ENCODE measurements at regions not wholly inside any gene's neighbourhood (a gene's known extent, or its start where the extent isn't known, plus 50 kb on each side); places are given as distances from the start of the nearest gene placed in this dataset.
A peak's percentile ranks its signal among the peaks of the same experiment; 100 is the strongest.

DNA sequence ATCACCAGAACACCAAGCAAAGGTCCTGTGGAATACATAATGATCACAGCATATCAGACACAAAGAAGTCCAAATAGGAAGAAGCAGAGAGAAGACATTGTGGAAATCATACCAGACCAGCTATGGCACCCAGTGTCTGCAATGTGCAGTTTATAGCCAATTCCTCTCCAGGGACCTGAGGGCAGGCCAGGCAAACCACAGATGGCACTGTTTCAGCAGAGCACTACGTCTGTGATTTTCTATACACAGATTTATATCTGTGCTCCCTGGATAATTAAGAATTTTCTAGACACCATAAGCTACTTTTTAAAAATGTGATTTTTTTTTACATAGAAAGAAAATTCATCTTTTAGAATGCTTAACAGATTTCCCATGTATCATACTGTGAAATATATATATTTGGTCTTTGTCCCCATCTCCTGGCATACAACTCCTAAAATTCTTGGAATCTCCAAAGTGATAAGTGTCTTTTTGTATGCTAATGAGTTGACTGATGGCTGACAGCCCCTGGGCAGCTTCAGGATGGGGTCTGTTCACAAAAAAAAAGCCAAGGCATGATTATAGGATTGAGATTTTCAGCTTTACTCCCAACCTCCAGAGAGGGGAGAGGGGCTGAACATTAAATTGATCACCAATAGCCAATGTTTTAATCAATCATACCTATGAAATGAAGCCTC is 498.1 kb downstream of the SIPA1L2 start:
- H3K9ac ChIP-seq (ENCODE audit: control insufficient read depth, extremely low read depth, insufficient read depth, low read length), result no peak overlapping the region
- DNase-seq (ENCODE audit: low read depth, low spot score) (no peak), FAIRE-seq (no peak)
- dilution Hi-C loops (cut with MboI; ENCODE audit: extremely low pct_ligation_motif_present, low sequenced_read_pairs), result no loop called here
- peaks cover 18% of the 10 kb centered on the region for H3K4me1 ChIP-seq (ENCODE audit: control insufficient read depth, extremely low read depth, insufficient read depth, low read length)
- no peaks in the 10 kb centered on the region for H3K36me3 ChIP-seq (ENCODE audit: control insufficient read depth in 2 of 2, extremely low read depth in 1 of 2, insufficient read depth in 2 of 2, low read length in 2 of 2)
- H3K4me2 ChIP-seq (ENCODE audit: control insufficient read depth, extremely low read depth, insufficient read depth, low read depth, low read length), result no peak overlapping the region
- no peak overlapping the region for H2AFZ ChIP-seq (ENCODE audit: control insufficient read depth, low read length)
- TF ChIP-seq, protein P1, sequence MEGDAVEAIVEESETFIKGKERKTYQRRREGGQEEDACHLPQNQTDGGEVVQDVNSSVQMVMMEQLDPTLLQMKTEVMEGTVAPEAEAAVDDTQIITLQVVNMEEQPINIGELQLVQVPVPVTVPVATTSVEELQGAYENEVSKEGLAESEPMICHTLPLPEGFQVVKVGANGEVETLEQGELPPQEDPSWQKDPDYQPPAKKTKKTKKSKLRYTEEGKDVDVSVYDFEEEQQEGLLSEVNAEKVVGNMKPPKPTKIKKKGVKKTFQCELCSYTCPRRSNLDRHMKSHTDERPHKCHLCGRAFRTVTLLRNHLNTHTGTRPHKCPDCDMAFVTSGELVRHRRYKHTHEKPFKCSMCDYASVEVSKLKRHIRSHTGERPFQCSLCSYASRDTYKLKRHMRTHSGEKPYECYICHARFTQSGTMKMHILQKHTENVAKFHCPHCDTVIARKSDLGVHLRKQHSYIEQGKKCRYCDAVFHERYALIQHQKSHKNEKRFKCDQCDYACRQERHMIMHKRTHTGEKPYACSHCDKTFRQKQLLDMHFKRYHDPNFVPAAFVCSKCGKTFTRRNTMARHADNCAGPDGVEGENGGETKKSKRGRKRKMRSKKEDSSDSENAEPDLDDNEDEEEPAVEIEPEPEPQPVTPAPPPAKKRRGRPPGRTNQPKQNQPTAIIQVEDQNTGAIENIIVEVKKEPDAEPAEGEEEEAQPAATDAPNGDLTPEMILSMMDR (optimal IDR thresholded peaks at IDR 0.05 in 1 of 3, IDR thresholded peaks at IDR 0.05 in 1 of 3, conservative IDR thresholded peaks at IDR 0.05 in 1 of 3; ENCODE audit: extremely low read depth in 1 of 3, insufficient read depth in 2 of 3, low read length in 3 of 3), result no peak
- TF ChIP-seq EZH2 (IDR thresholded peaks at IDR 0.05; ENCODE audit: low read length), result no peak
- no peaks in the 10 kb centered on the region for H4K20me1 ChIP-seq (ENCODE audit: control insufficient read depth, extremely low read depth, insufficient read depth, low read length)
- no peak overlapping the region for H3K4me3 ChIP-seq (ENCODE audit: control insufficient read depth in 2 of 3, extremely low read depth in 1 of 3, insufficient read depth in 2 of 3, low read depth in 1 of 3, low read length in 3 of 3)
- H3K27me3 ChIP-seq (ENCODE audit: control insufficient read depth, extremely low read depth, insufficient read depth, low read length), result no peaks in the 10 kb centered on the region
- H3K9me3 ChIP-seq (ENCODE audit: control insufficient read depth, low read depth, low read length), result peaks cover 3% of the 10 kb centered on the region
- no peaks in the 10 kb centered on the region for H3K79me2 ChIP-seq (ENCODE audit: control insufficient read depth, insufficient read depth, low read length)
- H3K9me1 ChIP-seq (ENCODE audit: control insufficient read depth, extremely low read depth, insufficient read depth, low read length), result no peaks in the 10 kb centered on the region
- H3K27ac ChIP-seq (ENCODE audit: control insufficient read depth, insufficient read depth, low read length), result no peak overlapping the region

DNA sequence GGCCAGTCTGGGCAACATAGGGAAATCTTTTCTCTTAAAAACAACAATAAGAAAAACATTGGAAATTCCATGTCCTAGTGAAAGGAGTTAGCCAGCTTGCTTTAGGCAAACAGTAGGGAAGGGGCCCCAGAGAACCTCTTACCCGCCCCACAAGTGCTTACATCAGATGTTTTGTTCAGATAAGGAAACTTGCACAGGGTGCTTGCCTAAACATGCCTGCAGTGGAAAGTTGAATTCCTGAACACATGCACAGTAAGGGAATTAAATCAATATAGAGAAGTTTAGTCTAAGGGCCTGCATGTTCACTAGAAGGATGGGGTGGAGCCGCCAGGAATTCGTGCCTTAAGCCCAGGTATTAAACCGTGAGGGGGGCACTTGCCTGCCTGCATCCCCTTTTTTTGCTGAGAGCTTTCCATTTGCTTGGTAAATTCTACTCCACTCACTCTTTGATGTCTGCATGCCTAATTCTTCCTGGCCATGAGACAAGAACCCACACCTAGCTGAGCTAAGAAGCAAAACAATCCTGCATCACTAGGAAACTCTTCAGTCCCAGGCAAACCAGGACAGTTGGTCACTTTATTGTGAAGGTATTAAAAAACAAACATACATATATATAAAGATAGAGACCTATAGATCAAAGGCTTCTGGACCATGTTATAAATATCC is 499.0 kb downstream of the SIPA1L2 start:
- Histone ChIP-seq H3K9me3 (ENCODE audit: control insufficient read depth, low read depth, low read length) (peaks cover 3% of the 10 kb centered on the region), H3K9me1 (ENCODE audit: control insufficient read depth, extremely low read depth, insufficient read depth, low read length) (no peaks in the 10 kb centered on the region), H3K4me2 (ENCODE audit: control insufficient read depth, extremely low read depth, insufficient read depth, low read depth, low read length) (peak overlapping the region; percentile 38), H3K36me3 (ENCODE audit: control insufficient read depth in 2 of 2, extremely low read depth in 1 of 2, insufficient read depth in 2 of 2, low read length in 2 of 2) (no peaks in the 10 kb centered on the region), H3K4me3 (ENCODE audit: control insufficient read depth in 2 of 3, extremely low read depth in 1 of 3, insufficient read depth in 2 of 3, low read depth in 1 of 3, low read length in 3 of 3) (no peak overlapping the region), H3K27me3 (ENCODE audit: control insufficient read depth, extremely low read depth, insufficient read depth, low read length) (no peaks in the 10 kb centered on the region), H2AFZ (ENCODE audit: control insufficient read depth, low read length) (no peak overlapping the region), H4K20me1 (ENCODE audit: control insufficient read depth, extremely low read depth, insufficient read depth, low read length) (no peaks in the 10 kb centered on the region), H3K79me2 (ENCODE audit: control insufficient read depth, insufficient read depth, low read length) (no peaks in the 10 kb centered on the region), H3K27ac (ENCODE audit: control insufficient read depth, insufficient read depth, low read length) (peak overlapping the region; percentile 4), H3K4me1 (ENCODE audit: control insufficient read depth, extremely low read depth, insufficient read depth, low read length) (peaks cover 18% of the 10 kb centered on the region), H3K9ac (ENCODE audit: control insufficient read depth, extremely low read depth, insufficient read depth, low read length) (no peak overlapping the region)
- dilution Hi-C loops (cut with MboI; ENCODE audit: extremely low pct_ligation_motif_present, low sequenced_read_pairs), result no loop called here
- peak; percentile 35 for DNase-seq (ENCODE audit: low read depth, low spot score)
- TF ChIP-seq, protein P1 (optimal IDR thresholded peaks at IDR 0.05 in 1 of 3, IDR thresholded peaks at IDR 0.05 in 1 of 3, conservative IDR thresholded peaks at IDR 0.05 in 1 of 3; ENCODE audit: extremely low read depth in 1 of 3, insufficient read depth in 2 of 3, low read length in 3 of 3), result no peak
- TF ChIP-seq EZH2 (IDR thresholded peaks at IDR 0.05; ENCODE audit: low read length), result no peak
- peak; percentile 64 for FAIRE-seq

Data from keratinocyte (primary cell).